GM23338 (cell line): ENCODE measurements at regions not wholly inside any gene's neighbourhood (a gene's known extent, or its start where the extent isn't known, plus 50 kb on each side); places are given as distances from the start of the nearest gene placed in this dataset.

ENCODE experiments used
- CREB1 ChIP-seq: fragments of 250-450 bp; sonication (Bioruptor Pico); IDR thresholded peaks from 2 replicates; pipeline ENCODE4 v1.5.0; 2020; ENCODE audit warnings: low read depth, mild to moderate bottlenecking, moderate library complexity
- CTCF ChIP-seq, 2 experiments: fragments of 200-600 bp in 1 of 2; sonication (generic) in 1 of 2; conservative IDR thresholded peaks; 2 replicates each; pipeline versions ENCODE4 v1.5.1 to v1.6.1; 2016 to 2017; ENCODE audit warnings: antibody characterized with exemption in 2 of 2, low read depth in 2 of 2, mild to moderate bottlenecking in 2 of 2, moderate library complexity in 1 of 2
- ETS1 ChIP-seq: IDR thresholded peaks from 2 replicates; pipeline ENCODE4 v1.6.1; 2016; ENCODE audit warnings: antibody characterized with exemption
- EZH2 ChIP-seq: fragments of 200-600 bp; sonication (generic); IDR thresholded peaks from one replicate; pipeline ENCODE4 v1.8.0; 2017; ENCODE audit warnings: antibody characterized with exemption, mild to moderate bottlenecking, low read depth; ENCODE audit not compliant: unreplicated experiment
- EZH2phosphoT487 ChIP-seq: fragments of 200-600 bp; sonication (generic); IDR thresholded peaks from one replicate; pipeline ENCODE4 v1.8.1; 2018; ENCODE audit warnings: antibody characterized with exemption; ENCODE audit not compliant: unreplicated experiment
- JUNB ChIP-seq: IDR thresholded peaks from one replicate; pipeline ENCODE4 v1.6.1; 2016; ENCODE audit warnings: antibody characterized with exemption; ENCODE audit not compliant: unreplicated experiment
- NANOG ChIP-seq: IDR thresholded peaks from 2 replicates; pipeline ENCODE4 v1.6.1; 2016; ENCODE audit warnings: antibody characterized with exemption, borderline replicate concordance
- POLR2AphosphoS5 ChIP-seq: IDR thresholded peaks from 2 replicates; pipeline ENCODE4 v1.6.1; 2016; ENCODE audit warnings: antibody characterized with exemption, low read depth
- REST ChIP-seq: IDR thresholded peaks from one replicate; pipeline ENCODE4 v1.6.1; 2018; ENCODE audit warnings: antibody characterized with exemption; ENCODE audit not compliant: unreplicated experiment
- ZNF331 ChIP-seq: fragments of 250-450 bp; sonication (Bioruptor Pico); IDR thresholded peaks from 2 replicates; pipeline ENCODE4 v1.5.0; 2020; ENCODE audit warnings: low read depth, mild to moderate bottlenecking, moderate library complexity
- ZNF462 ChIP-seq: fragments of 250-450 bp; sonication (Bioruptor Pico); IDR thresholded peaks from 2 replicates; pipeline ENCODE4 v1.5.0; 2020; ENCODE audit warnings: mild to moderate bottlenecking, moderate library complexity

- TF ChIP-seq CTCF (conservative IDR thresholded peaks at IDR 0.05; ENCODE audit: low read depth in 2 of 2) = no peak
- no peak for TF ChIP-seq JUNB
- TF ChIP-seq POLR2AphosphoS5 = no peak
- TF ChIP-seq EZH2 = no peak
- TF ChIP-seq REST = no peak
- TF ChIP-seq EZH2phosphoT487 = no peak
- TF ChIP-seq CREB1 = no peak
- TF ChIP-seq ETS1 = no peak
- TF ChIP-seq NANOG = no peak
- no peak for TF ChIP-seq ZNF462
- TF ChIP-seq ZNF331 (CRISPR knock-in tag) = no peak
Observed at GRCh38 chr12:62136496-62136895, 123.7 kb upstream of the USP15 start.
